HG03520 (cell line): ENCODE measurements at regions not wholly inside any gene's neighbourhood (a gene's known extent, or its start where the extent isn't known, plus 50 kb on each side); places are given as distances from the start of the nearest gene placed in this dataset.
A peak's percentile ranks its signal among the peaks of the same experiment; 100 is the strongest.
"Not testable (repeated sequence)": the region's sequence is repeated elsewhere in the genome, so short reads cannot be mapped to it uniquely, and the experiment has no call there.

Experiments
- ATAC-seq: cut with Tn5 transposase; IDR thresholded peaks from one replicate; pipeline ENCODE4 v1.9.1; 2021; ENCODE audit warnings: mild to moderate bottlenecking, moderate library complexity; ENCODE audit not compliant: unreplicated experiment

- ATAC-seq, result no peak
Measured at GRCh38 chr13:57899096-57899495, 267.6 kb downstream of the PCDH17 start.

- ATAC-seq, result not testable (repeated sequence)
Measured at GRCh38 chr13:57909833-57910232, 278.3 kb downstream of the PCDH17 start.

- no peak for ATAC-seq
Measured at GRCh38 chr13:57918086-57918485, 286.5 kb downstream of the PCDH17 start.

- ATAC-seq, result no peak
Measured at GRCh38 chr13:57918913-57919312, 287.4 kb downstream of the PCDH17 start.

GRCh38 chr13:57925250-57925649 lies 293.7 kb downstream of the PCDH17 start:
- ATAC-seq, result no peak

- ATAC-seq, result no peak
Measured at GRCh38 chr13:57925751-57926150, 294.2 kb downstream of the PCDH17 start.

GRCh38 chr13:57932061-57932460 lies 300.5 kb downstream of the PCDH17 start:
- no peak for ATAC-seq

GRCh38 chr13:57933606-57934005 lies 302.1 kb downstream of the PCDH17 start:
- no peak for ATAC-seq

GRCh38 chr13:57935965-57936364 lies 304.4 kb downstream of the PCDH17 start:
- ATAC-seq, result no peak

GRCh38 chr13:57946361-57946760 lies 314.8 kb downstream of the PCDH17 start:
- ATAC-seq, result peak; percentile 95

GRCh38 chr13:57948884-57949283 lies 317.3 kb downstream of the PCDH17 start:
- ATAC-seq, result no peak

- no peak for ATAC-seq
Measured at GRCh38 chr13:57969951-57970350, 338.4 kb downstream of the PCDH17 start.

GRCh38 chr13:57970404-57970803 lies 338.9 kb downstream of the PCDH17 start:
- no peak for ATAC-seq

- no peak for ATAC-seq
Measured at GRCh38 chr13:57982782-57983181, 351.2 kb downstream of the PCDH17 start.

GRCh38 chr13:57988276-57988675 lies 356.7 kb downstream of the PCDH17 start:
- ATAC-seq, result no peak

- no peak for ATAC-seq
Measured at GRCh38 chr13:57991041-57991440, 359.5 kb downstream of the PCDH17 start.

- no peak for ATAC-seq
Measured at GRCh38 chr13:57992416-57992815, 360.9 kb downstream of the PCDH17 start.

GRCh38 chr13:57996717-57997116 lies 365.2 kb downstream of the PCDH17 start:
- no peak for ATAC-seq

GRCh38 chr13:58004751-58005150 lies 373.2 kb downstream of the PCDH17 start:
- no peak for ATAC-seq

GRCh38 chr13:58018020-58018419 lies 386.5 kb downstream of the PCDH17 start:
- no peak for ATAC-seq

GRCh38 chr13:58018865-58019264 lies 387.3 kb downstream of the PCDH17 start:
- no peak for ATAC-seq

- ATAC-seq, result no peak
Measured at GRCh38 chr13:58024103-58024502, 392.6 kb downstream of the PCDH17 start.

GRCh38 chr13:58025821-58026220 lies 394.3 kb downstream of the PCDH17 start:
- no peak for ATAC-seq
